Astrocyte (in vitro differentiated cells and primary cell): ENCODE measurements at regions not wholly inside any gene's neighbourhood (a gene's known extent, or its start where the extent isn't known, plus 50 kb on each side); places are given as distances from the start of the nearest gene placed in this dataset.

ENCODE experiments used
- DNase-seq: peaks from one replicate; pipeline ENCODE4 v3.0.0-alpha.2; 2010; ENCODE audit warnings: low read depth
- FAIRE-seq: peaks from 2 replicates; lab custom pipeline; 2011; peaks lifted over from hg19 to GRCh38; lab: Jason Lieb, UNC
- H2AFZ ChIP-seq: 2 replicates; pipeline ENCODE4 v1.6.0; 2012; ENCODE audit warnings: low read depth, low read length, inconsistent platforms
- H3K27ac ChIP-seq: 2 replicates; pipeline ENCODE4 v1.5.1; 2011; ENCODE audit warnings: low read depth, low read length, inconsistent platforms
- H3K27me3 ChIP-seq: 2 replicates; pipeline ENCODE4 v1.6.0; 2011; ENCODE audit warnings: low read length, inconsistent platforms; ENCODE audit not compliant: insufficient read depth
- H3K36me3 ChIP-seq: 2 replicates; pipeline ENCODE4 v1.5.1; 2011; ENCODE audit warnings: low read length, inconsistent platforms; ENCODE audit not compliant: insufficient read depth
- H3K4me1 ChIP-seq: 2 replicates; pipeline ENCODE4 v1.5.1; 2011; ENCODE audit warnings: low read length, inconsistent platforms; ENCODE audit not compliant: insufficient read depth
- H3K4me2 ChIP-seq: 2 replicates; pipeline ENCODE4 v1.6.0; 2012; ENCODE audit warnings: low read length, inconsistent platforms
- H3K4me3 ChIP-seq: 2 replicates; pipeline ENCODE4 v1.5.1; 2011; ENCODE audit warnings: low read depth, mild to moderate bottlenecking, low read length, inconsistent platforms; ENCODE audit not compliant: insufficient read depth
- H3K79me2 ChIP-seq: 2 replicates; pipeline ENCODE4 v1.6.0; 2012; ENCODE audit warnings: mild to moderate bottlenecking, low read length, inconsistent platforms; ENCODE audit not compliant: insufficient read depth
- H3K9ac ChIP-seq: 2 replicates; pipeline ENCODE4 v1.6.0; 2012; ENCODE audit warnings: mild to moderate bottlenecking, low read length, inconsistent platforms
- H3K9me3 ChIP-seq: 2 replicates; pipeline ENCODE4 v1.5.1; 2012; ENCODE audit warnings: low read depth, mild to moderate bottlenecking, low read length, inconsistent platforms; ENCODE audit not compliant: insufficient read depth
- H4K20me1 ChIP-seq: 2 replicates; pipeline ENCODE4 v1.6.0; 2012; ENCODE audit warnings: low read length, inconsistent platforms; ENCODE audit not compliant: insufficient read depth
- H3K27ac Mint-ChIP-seq: one replicate; pipeline ENCODE4 v1.8.0; 2021; ENCODE audit warnings: mild to moderate bottlenecking, mixed read lengths; ENCODE audit not compliant: unreplicated experiment
- H3K27me3 Mint-ChIP-seq: one replicate; pipeline ENCODE4 v1.8.0; 2021; ENCODE audit warnings: low read depth, mixed read lengths; ENCODE audit not compliant: unreplicated experiment
- H3K36me3 Mint-ChIP-seq: one replicate; pipeline ENCODE4 v1.8.0; 2021; ENCODE audit warnings: low read depth, mixed read lengths; ENCODE audit not compliant: unreplicated experiment
- H3K4me1 Mint-ChIP-seq: one replicate; pipeline ENCODE4 v1.8.0; 2021; ENCODE audit warnings: low read depth, mixed read lengths; ENCODE audit not compliant: unreplicated experiment
- H3K4me3 Mint-ChIP-seq: one replicate; pipeline ENCODE4 v1.8.0; 2021; ENCODE audit warnings: mild to moderate bottlenecking, moderate library complexity, mixed read lengths; ENCODE audit not compliant: unreplicated experiment
- H3K9me3 Mint-ChIP-seq: one replicate; pipeline ENCODE4 v1.8.0; 2021; ENCODE audit warnings: mild to moderate bottlenecking, mixed read lengths; ENCODE audit not compliant: unreplicated experiment
- CTCF ChIP-seq: IDR thresholded peaks from 2 replicates; pipeline ENCODE4 v1.5.1; 2011; ENCODE audit warnings: low read depth, mild to moderate bottlenecking, inconsistent platforms, low read length, moderate library complexity; ENCODE audit not compliant: insufficient read depth
- EZH2 ChIP-seq: IDR thresholded peaks from 2 replicates; pipeline ENCODE4 v1.6.1; 2012; ENCODE audit warnings: mild to moderate bottlenecking, low read length, inconsistent platforms; ENCODE audit not compliant: insufficient read depth

- Mint-ChIP-seq H3K36me3 (no peaks in the 10 kb centered on the region), H3K27ac (no peak overlapping the region), H3K9me3 (peaks cover 13% of the 10 kb centered on the region), H3K4me3 (no peak overlapping the region), H3K4me1 (no peaks in the 10 kb centered on the region), H3K27me3 (peaks cover 6% of the 10 kb centered on the region)
- Histone ChIP-seq H2AFZ (no peak overlapping the region), H3K36me3 (no peaks in the 10 kb centered on the region), H3K4me2 (no peak overlapping the region), H3K9me3 (no peaks in the 10 kb centered on the region), H3K79me2 (no peaks in the 10 kb centered on the region), H4K20me1 (no peaks in the 10 kb centered on the region), H3K9ac (no peak overlapping the region), H3K27ac (no peak overlapping the region), H3K4me3 (no peak overlapping the region), H3K27me3 (peaks cover 2% of the 10 kb centered on the region), H3K4me1 (no peaks in the 10 kb centered on the region)
- FAIRE-seq (no peak), DNase-seq (no peak)
- no peak for TF ChIP-seq EZH2
- no peak for TF ChIP-seq CTCF
Measured at GRCh38 chr21:41582298-41582840, 74.4 kb upstream of the TMPRSS2 start.

- no peaks in the 10 kb centered on the region for H4K20me1 ChIP-seq
- H3K27me3 ChIP-seq, result peaks cover 2% of the 10 kb centered on the region
- H3K27me3 Mint-ChIP-seq, result peaks cover 6% of the 10 kb centered on the region
- no peaks in the 10 kb centered on the region for H3K9me3 ChIP-seq
- no peak overlapping the region for H3K9ac ChIP-seq
- TF ChIP-seq EZH2, result no peak
- no peak for TF ChIP-seq CTCF
- H3K4me2 ChIP-seq, result no peak overlapping the region
- no peaks in the 10 kb centered on the region for H3K36me3 Mint-ChIP-seq
- H3K4me3 ChIP-seq, result no peak overlapping the region
- no peak overlapping the region for H3K4me3 Mint-ChIP-seq
- H3K4me1 ChIP-seq, result no peaks in the 10 kb centered on the region
- peaks cover 17% of the 10 kb centered on the region for H3K9me3 Mint-ChIP-seq
- FAIRE-seq (no peak), DNase-seq (no peak)
- no peaks in the 10 kb centered on the region for H3K79me2 ChIP-seq
- no peaks in the 10 kb centered on the region for H3K36me3 ChIP-seq
- H3K4me1 Mint-ChIP-seq, result no peaks in the 10 kb centered on the region
- H2AFZ ChIP-seq, result no peak overlapping the region
- no peak overlapping the region for H3K27ac Mint-ChIP-seq
- H3K27ac ChIP-seq, result no peak overlapping the region
Measured at GRCh38 chr21:41581592-41582228, 73.8 kb upstream of the TMPRSS2 start.
